HG03469 (cell line): ENCODE measurements at regions not wholly inside any gene's neighbourhood (a gene's known extent, or its start where the extent isn't known, plus 50 kb on each side); places are given as distances from the start of the nearest gene placed in this dataset.
A peak's percentile ranks its signal among the peaks of the same experiment; 100 is the strongest.

ENCODE experiments used
- ATAC-seq: cut with Tn5 transposase; IDR thresholded peaks from one replicate; pipeline ENCODE4 v1.9.1; 2021; ENCODE audit warnings: mild to moderate bottlenecking, moderate library complexity, moderate number of reproducible peaks; ENCODE audit not compliant: unreplicated experiment

DNA sequence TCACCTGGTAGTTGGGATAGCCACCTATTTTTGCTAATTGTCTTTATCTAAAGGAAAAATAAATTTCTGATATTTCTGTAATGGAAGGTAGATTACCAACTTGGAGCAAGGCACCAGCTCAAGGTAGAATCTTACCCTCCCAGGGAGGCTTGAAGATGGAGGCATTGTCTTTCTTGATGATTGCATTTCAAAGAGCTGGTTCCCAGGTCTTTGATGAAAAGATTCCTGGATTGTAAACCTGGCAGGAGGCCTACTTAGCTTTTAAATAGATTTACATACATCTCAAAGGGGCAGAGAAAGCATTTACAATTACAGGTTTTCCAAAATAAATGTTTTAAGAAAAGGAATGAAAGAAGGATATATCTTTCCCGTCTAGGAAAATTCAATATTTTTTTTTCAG, 729.2 kb downstream of the LRFN5 start:
- no peak for ATAC-seq

GRCh38 chr14:42334931-42335330, 728.3 kb downstream of the LRFN5 start:
- no peak for ATAC-seq

DNA sequence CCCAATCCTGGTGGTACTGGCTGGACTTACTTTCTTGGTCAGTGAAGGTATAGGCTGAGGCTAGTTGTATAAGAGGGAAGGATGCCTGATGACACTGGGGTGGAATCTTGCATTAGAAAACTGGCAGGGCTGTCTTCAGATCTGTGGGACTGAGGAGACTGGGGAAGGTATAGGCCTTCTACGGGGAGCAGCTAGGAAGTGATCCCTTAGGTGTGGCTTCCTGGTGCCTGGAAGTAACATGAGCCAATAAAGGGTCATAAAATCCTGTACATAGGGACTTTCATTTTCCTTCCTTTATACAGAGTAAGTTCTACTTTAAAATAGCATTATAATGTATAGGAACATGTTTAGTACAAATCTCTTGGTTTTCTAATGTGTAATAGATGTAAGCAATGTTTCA, 716.8 kb downstream of the LRFN5 start:
- ATAC-seq: no peak

GRCh38 chr14:42322531-42323284, 716.0 kb downstream of the LRFN5 start:
- no peak for ATAC-seq

- ATAC-seq: no peak
These were observed 713.3 kb downstream of the LRFN5 start for GRCh38 chr14:42319996-42320395.

DNA sequence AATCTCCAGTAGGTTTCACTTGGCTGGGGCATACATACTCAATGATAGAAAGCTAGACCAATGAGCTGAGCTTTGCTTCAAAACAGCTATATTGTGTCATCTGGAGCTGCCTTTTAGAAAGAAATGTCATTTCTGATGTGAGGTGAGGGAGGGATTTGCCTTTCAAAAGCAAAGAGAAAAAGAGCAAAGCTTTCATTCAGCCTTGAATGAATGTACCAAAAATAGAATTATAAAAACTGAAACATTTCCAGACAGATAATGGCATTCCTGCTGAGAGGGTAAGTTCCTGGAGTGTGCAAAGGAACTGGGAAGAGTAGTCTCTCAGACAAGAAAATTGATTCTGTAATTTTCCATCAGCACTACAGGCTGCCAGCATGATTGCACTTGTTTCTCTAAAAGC, 710.0 kb downstream of the LRFN5 start:
- no peak for ATAC-seq

DNA sequence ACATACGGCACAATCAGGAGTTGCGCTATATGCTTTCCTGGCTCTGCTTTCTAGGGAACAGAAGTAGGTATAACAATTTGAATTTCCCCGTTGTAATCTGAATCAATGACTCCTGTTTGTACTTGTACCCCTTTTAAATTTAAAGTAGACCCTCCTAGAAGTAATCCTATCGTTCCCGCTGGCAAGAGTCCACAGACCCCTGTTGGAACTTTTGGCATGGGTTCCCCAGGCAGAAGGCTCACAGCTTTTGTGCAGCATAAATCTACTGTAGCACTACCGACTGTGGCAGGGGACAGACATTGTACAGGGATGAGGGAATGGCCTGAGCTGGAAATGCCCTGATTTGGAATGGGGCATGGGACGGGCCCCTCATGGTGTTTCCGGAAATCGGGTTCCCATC, 705.2 kb downstream of the LRFN5 start:
- ATAC-seq: no peak

GRCh38 chr14:42307239-42307825, 700.7 kb downstream of the LRFN5 start:
- ATAC-seq: no peak

DNA sequence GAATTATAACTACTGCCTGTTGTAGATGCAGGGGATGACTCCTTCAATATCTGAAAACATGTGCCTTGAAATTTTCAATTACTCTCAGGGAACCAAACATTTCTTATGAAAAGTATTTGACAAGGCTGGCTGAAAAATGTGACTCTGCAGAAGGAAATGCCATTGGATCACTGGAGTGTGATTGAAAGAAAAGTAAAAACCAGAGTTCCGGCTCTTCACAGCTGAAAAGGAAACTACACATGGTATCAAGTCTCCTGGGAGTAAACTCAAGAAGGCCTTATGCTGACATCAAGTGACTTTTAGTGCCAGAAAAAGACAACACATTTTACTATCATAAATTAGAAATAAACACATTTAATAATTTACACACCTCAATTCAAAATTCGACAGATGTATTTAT, 693.0 kb downstream of the LRFN5 start:
- ATAC-seq: peak; percentile 95

- ATAC-seq: no peak
These were observed 686.5 kb downstream of the LRFN5 start for GRCh38 chr14:42293180-42293579.

DNA sequence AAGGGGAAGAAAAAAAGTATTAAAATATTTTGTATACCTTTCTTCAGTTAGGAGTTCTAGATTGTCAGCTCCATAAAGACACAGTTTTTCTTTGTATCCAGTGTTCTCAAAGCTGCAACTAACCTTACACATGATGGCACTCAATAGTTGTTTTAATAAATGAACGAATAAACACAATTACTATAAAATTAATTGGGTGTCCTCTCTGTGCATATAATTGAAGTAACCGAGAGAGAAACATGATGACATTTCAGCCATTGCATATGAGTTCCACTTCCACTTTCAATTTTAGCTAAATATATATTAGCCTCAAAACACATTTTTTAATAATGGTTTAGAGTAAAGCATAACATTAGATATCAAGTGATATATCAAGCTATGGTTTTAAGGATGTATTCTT, 671.2 kb downstream of the LRFN5 start:
- no peak for ATAC-seq

GRCh38 chr14:42269234-42269633, 662.6 kb downstream of the LRFN5 start:
- ATAC-seq: no peak

GRCh38 chr14:42248131-42248530, 641.5 kb downstream of the LRFN5 start:
- no peak for ATAC-seq

DNA sequence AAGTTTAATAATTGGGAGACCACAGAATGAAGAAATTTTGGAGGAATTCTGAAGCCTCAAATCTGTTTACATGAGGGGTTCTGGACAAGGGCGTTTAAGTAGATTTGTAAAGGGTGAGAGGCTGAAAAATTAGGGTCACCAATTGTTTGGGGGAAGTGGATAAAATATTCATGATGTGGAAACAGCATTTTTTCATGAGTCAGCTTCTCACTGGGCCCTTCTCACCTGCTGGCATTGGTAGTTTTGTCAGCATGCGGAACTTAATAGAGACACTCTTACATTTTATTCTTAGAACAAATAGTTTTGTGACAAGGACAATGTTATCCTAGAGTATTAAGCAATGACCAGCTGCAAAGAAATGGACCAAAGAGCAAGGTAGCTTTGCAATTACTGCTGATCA, 634.4 kb downstream of the LRFN5 start:
- ATAC-seq: no peak

DNA sequence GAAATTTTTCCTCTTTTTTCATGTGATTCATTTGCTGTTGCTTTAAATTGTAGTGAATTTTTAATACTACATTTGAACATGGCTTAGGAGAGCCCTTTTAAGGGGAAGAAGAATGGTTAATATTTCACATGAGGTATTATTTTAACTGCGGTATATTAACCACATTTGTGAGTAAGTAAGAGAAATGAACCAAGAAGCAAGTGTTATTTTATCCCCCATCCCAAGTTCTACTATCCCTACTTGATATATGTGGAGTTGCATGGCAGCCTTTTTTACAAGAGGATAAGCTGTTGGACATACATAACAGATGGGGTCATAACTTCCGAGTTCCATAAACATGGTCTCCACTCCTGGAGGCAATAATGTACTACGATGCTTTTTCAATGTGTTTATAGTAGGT, 623.3 kb downstream of the LRFN5 start:
- no peak for ATAC-seq

- no peak for ATAC-seq
These were observed 622.6 kb downstream of the LRFN5 start for GRCh38 chr14:42229294-42229693.

DNA sequence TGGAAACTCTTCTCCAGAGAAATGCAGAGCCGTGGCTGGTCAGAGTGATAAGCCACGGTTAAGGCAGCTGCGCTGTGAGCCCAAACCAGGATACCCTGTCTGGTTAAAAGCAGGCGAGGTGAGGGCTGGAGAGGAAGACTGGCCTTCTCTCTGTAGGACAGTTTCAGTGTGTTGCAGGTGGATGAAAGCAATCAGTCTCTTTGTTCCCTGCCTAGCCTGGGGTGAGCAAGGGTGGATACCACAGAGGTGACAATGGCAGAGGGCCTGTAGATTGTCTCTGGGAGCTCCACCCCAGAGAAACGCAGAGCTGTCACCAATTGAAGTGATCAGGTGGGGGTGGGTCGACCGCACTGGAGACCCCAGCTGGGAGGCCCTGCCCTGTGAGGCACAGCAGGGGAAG, 621.9 kb downstream of the LRFN5 start:
- ATAC-seq: no peak

GRCh38 chr14:42224053-42224888, 617.6 kb downstream of the LRFN5 start:
- no peak for ATAC-seq

DNA sequence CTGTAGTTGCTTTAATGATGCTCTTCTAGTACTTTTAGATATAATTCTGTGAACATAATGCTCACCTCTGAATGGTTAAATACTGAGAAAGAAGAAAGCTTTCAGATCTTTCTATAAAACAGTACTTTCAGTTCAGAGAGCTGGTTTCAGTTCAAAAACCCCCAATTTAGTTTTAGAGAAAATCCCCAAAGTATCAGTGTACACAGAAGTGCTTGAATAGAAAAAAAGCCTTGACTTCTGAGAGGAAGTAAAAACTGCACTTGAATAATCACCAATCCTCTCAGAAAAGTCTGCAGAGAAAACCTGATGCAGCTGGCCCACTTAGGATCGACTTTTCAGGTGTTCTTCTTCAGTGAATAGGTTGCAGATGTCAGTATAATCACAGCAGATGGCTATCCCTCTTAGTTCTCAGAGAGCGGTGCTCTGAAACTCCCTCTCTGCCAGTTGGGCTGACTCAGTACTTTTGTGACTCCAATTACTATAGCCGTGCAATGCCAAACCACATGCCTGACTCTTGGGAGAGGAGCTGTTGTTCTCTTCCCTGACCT, 616.3 kb downstream of the LRFN5 start:
- ATAC-seq: peak; percentile 90

- ATAC-seq: no peak
These were observed 608.4 kb downstream of the LRFN5 start for GRCh38 chr14:42214981-42215491.

- ATAC-seq: no peak
These were observed 594.3 kb downstream of the LRFN5 start for GRCh38 chr14:42200957-42201356.
